GM21515 (cell line): ENCODE measurements at regions not wholly inside any gene's neighbourhood (a gene's known extent, or its start where the extent isn't known, plus 50 kb on each side); places are given as distances from the start of the nearest gene placed in this dataset.

Experiments
- ATAC-seq: cut with Tn5 transposase; IDR thresholded peaks from one replicate; pipeline ENCODE4 v1.9.1; 2021; ENCODE audit not compliant: unreplicated experiment

DNA sequence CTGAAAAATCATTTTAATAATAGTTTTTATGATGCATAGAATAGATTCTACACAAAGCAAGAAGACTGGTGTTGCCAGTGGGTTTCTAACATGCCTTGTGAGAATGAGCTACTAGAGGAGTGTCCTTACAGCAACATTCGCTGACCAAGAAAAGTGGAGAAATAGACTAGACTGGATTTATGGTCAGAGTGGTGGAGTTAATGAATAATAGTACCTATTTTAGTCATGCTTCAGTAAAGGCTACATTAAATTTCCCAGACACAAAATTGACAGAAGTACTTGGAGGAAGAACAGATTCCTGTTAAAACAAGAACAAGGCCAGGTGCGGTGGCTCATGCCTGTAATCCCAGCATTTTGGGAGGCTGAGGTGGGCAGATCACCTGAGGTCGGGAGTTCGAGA lies 539.2 kb downstream of the ETS1 start:
- ATAC-seq: no peak

DNA sequence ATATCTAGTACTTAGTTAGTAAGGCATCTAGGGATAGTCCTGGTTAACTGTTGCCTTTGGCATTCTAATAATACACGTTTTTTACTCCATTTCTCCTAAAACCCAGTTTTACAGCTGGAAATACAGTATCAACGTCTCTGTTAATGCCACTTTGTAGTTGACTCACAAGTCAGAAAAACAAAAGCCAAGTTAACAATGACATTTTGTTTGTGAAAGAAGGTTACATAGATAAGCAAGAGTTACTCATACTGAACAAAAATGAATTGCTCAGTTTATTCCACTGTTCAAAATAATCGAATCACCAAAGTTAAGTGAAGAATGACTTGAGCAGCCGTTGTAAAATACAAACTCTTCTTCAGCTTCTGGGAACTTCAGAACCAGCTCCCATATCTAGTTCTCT lies 540.3 kb downstream of the ETS1 start:
- ATAC-seq: no peak

DNA sequence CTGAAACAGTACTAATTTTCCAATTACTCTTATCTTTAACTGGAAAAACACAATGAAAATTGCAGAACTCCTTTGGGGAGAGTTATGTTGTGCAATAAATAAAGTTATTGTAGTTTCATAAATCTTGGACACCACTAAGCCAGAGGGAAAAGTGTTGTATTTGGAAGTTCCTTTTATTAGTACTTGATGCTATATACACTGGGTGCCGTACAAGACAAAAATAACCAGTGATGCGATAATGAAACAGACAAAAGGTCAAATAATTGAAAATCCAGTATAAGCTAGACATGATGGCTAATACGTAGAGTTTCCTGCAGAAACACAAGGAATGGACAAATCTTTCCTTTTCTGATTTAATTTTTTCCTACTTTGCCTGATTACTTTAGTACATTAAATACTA lies 541.1 kb downstream of the ETS1 start:
- ATAC-seq: no peak

DNA sequence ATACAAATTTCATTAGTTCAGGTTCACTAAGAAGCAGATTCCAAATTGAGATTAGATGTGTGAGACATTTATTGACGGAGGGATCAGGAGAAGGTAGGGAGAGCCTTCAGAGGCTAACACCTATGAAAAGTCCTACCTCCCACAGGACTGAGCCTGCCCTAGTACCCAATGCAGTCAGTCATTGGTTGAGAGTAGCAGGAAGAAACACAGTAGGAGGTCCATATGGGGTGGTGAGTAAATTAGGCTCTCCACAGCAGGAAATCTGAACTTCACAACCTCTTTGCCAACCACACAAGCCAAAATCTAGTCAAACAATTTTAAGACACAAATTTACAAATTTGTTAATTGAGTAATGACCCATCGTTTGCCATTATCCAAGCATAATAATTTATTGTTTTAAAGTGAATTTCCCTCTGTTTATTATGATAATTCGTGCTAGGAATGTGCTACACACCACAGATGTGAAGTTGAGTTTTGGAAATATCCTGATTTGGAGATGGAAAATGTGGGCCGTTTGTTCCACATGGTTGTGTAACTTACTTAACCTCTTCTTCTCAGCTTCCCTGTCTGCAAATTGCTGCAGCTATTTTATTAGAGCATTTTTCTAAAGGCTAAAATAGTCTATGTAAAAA lies 542.1 kb downstream of the ETS1 start:
- ATAC-seq: no peak

DNA sequence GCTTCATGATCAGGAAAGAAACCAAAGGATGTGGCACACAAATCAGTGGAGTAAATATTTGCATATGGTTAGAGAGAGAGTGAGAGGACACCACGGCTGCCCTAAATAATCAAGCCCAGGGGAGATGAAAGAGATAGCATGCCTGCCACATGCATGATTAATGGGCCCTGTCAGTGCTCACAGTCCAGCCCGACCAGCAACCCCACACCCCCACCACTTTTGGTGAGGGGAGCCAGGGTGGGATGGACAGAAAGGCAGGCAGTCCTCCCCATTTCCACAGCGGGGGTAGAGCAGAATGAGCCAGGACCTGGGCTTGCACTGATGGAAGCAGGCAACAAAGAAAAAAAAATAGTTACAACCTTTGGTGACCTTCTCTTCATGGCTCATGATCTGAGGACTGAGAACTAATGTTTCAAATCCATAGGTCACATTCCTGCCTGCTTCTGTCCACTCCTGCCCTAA lies 545.0 kb downstream of the ETS1 start:
- no peak for ATAC-seq

DNA sequence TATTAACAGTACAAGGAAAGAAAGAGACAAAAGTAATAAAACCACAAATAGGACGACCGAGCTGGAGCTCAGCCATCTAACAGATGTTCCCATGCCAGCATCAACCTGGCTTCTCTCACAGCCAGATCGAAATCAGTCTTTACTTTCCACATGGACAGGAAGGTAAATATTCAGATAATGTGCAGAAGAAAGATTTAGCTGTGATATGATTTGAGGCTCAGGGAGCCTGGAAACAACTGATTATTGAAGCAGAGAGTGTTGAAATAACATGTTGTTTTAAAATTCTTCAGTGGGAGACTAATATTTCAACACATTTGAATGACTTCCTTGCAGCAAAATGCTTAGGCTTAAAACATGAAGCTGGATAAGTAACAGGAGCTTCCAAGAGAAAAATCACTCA lies 546.8 kb downstream of the ETS1 start:
- no peak for ATAC-seq

DNA sequence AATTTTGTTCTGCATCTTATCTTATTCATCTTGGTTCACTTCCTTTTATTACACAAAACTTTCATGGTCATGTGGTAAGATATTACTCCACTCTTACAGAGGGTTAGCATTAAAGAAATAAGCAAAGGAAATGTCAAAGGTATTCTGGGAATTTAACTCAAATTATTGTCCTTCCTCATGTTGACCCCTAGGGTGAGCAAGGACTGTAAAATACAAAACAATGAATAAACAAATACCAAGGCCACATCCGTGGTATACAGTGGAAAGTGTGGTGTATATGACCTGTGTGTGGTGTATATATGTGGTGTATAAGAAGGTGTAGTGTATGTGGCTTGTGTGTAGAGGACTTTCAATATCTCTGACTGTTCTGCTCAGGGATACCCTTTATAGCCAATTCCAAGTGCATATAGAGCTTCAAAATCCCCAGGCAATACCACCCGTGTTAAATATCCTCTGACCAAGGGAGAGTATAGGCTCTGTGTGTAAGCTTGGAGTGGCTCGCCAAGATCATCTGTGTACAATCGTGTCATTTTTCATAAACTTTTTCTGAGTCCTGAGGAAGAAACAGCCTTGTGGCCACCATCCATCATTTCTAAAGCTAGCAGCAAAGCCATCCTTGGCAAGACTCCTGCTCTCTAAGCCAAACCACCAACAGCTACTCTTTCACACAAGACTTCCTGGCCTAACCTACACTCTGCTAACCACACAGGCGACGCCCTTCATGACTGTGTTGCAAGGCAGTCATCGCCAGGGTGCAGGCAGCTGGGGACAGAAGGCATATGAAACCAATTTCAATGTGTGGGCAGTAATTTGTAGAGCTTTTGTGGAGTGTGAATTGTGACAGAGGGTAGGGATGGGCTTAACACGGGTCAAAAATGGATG lies 548.0 kb downstream of the ETS1 start:
- peak; percentile 91 for ATAC-seq

DNA sequence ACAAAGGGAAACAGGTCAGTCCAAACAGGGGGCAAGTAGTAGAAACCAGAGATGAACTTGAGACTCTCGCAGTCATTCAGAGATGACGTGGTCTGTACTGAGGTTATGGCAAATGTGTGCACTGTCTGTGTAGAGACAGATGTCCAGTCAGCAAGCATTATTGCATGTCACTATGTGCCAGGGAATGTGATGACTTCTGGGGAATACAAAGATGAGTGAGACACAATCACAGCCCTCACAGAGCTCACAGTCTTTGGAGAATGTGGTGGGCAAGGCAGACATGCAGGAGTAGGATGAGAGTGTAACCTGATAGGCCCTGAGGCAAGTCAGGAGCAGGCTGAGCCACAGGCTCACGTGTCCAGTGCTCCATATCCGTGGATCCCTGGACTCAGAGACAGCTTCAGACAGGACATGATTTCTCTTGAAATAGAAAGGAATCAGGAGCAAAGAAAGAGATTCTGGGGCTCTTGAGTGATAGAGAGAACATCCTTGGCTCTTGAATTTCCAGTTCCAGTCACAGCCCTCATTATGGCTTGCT lies 550.7 kb downstream of the ETS1 start:
- no peak for ATAC-seq

DNA sequence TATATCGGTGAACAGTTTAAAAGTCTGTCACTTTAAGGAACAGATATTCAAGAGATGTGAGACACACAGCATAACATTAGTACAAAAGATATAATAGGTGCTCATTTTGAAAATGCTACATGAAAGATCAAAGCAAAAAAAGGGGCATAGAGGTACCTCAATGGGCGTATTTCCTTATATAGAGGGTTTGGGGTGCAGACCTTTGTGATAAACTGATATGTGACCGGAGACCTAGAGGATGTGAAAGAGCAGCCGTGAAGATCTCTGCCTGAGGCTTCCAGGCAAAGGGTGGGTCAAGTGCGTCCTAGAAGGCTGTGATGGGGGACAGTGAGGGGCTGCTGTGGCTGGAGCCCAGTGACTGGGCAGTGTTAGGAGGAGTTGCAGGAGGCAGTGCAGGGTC lies 551.4 kb downstream of the ETS1 start:
- no peak for ATAC-seq

DNA sequence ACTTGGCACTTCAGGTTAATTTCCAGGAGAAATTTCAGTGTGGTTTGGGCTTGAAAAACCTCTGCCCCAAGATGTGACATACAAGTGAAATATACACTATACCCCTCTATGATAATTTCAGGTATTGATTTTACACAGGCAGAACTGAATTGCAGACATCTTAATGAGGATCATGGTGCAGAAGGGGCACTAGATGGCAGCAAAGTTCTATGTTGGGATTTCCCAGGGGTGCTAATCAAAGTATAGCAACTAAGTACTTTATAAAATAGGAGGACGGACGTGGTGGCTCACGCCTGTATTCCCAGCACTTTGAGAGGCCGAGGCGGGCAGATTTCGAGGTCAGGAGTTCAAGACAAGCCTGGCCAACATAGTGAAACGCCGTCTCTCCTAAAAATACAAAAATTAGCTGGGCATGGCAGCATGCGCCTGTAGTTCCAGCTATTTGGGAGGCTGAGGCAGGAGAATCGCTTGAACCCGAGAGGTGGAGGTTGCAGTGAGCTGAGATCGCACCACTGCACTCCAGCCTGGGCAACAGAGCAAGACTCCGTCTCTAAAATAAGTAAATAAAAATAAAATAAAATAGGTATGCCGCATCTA lies 555.7 kb downstream of the ETS1 start:
- peak; percentile 94 for ATAC-seq

DNA sequence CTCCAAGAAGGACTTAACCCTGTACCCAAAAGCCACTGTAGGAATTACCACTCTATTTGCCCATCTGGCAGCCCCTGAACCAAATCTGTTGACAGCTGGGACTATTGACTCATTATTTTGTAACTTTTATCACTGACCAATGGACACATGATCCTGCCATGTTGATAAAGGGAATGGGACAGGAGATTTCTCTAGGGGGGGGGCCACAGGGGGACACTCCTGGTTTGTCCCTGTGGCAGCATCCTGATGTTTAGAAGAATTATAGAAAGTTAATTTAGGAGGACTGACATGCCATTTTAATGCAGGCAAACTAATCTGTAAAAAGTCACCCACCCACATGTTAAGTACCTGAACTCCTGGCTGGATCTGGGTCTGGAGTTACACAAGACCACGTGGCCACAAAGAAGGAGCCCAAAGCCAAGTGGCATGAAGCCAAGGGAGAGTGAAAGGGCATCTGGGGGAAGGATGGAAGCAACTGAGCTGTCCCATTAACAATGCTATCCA lies 558.1 kb downstream of the ETS1 start:
- ATAC-seq: no peak

DNA sequence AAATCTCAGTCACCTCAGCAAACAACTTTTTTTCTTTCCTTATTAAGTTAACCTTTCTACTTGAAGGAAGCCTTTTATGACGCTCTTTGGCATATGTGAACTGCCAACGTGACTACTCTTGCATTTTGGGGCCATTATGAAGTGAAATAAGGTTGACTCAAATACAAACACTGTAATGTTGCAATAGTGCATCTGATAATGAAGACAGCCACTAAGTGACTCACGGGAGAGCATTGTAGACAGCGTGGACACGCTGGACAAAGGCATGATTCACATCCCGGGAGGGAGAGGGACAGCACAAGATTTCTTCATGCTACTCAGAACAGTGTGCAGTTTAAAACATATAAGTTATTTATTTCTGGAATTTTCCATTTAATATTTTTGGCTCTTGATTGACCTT lies 560.8 kb downstream of the ETS1 start:
- ATAC-seq: no peak

DNA sequence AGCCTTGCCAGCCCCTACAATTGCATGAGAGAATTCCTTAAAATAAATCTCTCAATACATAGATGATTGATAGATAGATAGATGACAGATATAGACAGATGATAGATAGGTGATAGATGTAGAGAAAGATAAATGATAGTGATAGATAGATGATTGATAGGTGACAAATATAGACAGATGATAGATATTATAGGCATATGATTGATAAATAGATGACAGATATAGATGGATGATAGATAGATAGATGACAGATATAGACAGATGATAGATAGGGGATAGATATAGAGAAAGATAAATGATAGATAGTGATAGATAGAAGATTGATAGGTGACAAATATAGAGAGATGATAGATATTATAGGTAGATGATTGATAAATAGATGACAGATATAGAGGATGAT lies 564.6 kb downstream of the ETS1 start:
- no peak for ATAC-seq

DNA sequence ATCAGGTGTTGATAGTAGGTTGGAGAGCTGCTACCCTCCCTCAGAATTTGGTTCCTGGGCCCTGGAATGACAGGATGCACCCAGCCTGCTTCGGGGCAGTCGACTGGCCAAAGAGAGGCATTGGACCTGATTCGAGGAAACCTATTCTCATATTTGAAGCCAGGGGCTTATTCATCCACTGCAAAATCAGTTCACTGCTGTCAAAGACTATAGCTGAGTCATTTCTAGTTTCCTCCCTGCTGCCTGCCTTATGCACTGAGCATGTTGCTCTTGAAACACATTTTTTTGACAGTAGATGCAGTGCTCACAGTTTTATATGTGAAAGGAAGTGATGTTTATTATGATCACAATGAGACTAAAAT lies 565.4 kb downstream of the ETS1 start:
- ATAC-seq: no peak

DNA sequence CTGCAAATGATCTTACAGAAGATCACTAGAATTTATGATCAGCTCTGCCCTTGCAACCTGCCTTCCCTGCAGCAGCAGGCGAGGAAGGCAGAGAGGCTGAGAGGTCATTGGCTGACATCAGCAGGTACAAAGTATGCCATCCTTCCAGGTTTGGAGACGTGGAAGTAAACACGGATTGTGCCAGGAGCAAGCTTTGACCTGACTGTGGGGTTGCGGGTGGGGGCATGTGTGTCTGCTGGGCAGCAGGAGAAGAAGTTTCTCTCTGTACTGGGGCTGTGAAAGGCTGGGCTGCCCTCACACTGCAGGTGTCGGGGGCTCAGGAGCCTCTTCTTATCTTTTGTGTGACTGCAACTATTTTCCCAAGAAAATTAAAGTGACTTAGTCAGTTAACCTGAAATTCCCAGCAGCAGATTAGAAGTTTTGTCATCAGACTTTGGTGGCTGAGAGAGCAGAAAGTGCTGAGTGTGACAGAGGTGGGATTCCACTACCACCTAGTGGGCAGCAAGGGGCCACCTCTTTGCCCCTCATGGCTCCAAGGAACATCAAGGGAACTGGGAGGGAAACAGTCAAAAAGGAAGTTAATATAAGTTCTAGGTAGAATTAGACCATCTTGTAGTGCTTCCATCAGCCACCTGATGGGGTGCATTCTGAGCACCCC lies 565.9 kb downstream of the ETS1 start:
- ATAC-seq: no peak

DNA sequence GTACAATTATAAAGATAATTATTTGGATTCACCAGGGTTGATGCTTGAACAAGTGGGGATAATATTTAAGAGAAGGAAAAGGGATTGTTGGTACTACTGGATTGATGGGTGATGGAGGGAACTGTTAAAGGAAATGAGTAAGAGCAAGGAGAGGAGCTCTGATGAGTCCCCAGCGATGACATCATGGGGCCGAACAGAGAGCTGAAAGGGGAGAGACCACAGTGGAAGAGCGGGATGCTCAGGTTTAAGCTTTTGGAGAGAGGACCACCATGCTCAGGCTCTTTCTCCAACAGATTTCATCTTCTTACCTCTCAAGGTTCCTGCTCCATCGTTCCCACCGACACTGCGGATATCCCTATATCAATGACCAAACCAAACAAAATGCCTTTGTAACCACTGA lies 568.7 kb downstream of the ETS1 start:
- ATAC-seq: no peak

DNA sequence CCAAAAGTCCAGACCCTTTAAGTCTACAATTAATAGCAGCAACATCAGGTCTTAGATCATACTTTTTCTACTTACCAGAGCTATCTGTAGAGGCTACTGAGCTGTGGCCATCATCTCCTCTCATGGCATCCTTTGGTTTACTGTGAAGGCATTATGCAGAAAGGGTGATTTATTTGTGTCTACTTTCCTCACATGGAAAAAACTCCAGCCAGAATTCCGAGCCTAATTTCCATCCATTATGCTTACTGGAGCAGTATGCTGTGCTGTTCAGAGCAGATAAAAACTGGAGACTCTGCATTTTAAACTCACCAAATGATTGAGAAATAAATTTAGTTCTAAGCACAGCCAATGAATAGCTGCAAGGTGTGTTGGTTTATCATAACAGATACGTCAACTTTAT lies 581.8 kb downstream of the ETS1 start:
- no peak for ATAC-seq

DNA sequence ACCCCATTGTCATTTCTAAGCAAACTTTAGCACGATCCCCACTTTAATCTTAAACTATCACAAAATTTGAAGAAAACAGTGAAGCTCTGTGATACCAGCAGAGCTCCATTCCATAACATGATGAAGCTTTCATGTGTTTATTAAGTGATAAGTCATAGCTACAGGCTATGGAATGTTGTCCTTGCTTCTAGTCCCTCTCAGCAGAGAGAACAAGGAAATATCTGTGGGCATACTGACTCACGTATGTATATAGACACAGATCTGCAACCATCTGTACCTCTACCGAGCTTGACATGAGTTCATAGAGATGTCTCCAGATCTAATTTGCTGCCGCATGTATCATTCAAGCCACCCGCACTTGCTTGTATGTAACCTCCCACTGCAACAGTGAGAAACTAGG lies 588.9 kb downstream of the ETS1 start:
- ATAC-seq: no peak

DNA sequence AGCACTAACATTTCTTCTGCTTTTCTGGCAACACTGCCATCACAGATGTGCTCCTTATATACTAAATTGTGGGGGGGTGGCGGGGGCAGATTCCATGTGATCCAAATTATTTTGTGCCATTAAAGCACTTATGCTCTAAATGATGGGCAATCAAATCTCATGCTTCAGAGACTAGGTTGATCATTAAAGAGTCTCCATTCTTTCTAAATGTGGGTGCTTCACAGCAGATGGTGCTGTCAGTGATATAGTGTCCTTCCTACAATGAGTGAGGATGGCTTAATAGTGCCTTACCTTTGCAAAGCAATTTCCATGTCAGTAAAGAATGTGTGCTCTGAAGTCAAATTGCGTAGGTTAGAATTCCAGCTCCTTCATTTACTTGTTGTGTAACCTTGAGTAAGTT lies 589.8 kb downstream of the ETS1 start:
- no peak for ATAC-seq

DNA sequence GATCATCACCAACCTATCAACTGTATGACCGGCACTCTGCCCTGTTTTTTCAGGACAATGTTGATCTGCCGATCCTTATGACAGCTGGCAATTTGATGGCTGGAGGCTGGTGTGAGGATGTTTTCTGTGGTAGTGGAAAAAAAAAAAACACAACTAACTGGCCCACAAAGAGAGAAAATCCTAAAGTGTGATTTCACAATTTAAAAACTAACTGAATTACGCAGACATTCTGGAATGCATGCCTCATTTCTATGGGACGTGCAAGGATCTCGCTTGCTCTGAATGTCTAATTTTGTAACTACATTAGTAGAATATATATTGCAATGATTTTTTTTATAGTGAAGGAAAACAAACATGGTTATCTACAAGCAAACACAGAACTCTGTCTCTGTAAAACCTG lies 590.5 kb downstream of the ETS1 start:
- ATAC-seq: no peak

DNA sequence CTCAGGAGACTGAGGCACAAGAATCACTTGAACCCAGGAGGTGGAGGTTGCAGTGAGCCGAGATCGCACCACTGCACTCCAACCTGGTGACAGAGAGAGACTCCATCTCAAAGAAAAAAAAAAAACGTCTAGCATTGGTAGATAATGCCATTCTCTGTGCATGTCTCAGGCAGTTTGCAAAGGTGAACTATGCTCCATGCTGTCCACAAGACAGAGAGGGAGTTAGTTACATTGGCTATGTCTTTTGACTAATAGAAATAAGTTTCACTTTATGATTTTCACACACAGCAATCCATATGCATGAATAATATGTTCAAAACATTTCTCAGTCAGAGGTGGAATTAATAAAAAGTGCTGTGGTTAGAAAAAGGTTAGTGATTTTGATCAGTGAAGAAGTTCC lies 591.4 kb downstream of the ETS1 start:
- ATAC-seq: no peak
